HG02970 (cell line): ENCODE measurements at regions not wholly inside any gene's neighbourhood (a gene's known extent, or its start where the extent isn't known, plus 50 kb on each side); places are given as distances from the start of the nearest gene placed in this dataset.
"Not testable (repeated sequence)": the region's sequence is repeated elsewhere in the genome, so short reads cannot be mapped to it uniquely, and the experiment has no call there.

ENCODE experiments used
- ATAC-seq: cut with Tn5 transposase; IDR thresholded peaks from one replicate; pipeline ENCODE4 v1.9.1; 2021; ENCODE audit warnings: mild to moderate bottlenecking, moderate library complexity, moderate number of reproducible peaks; ENCODE audit not compliant: unreplicated experiment, low FRiP score

- no peak for ATAC-seq
These were observed 141.2 kb downstream of the LAT start for GRCh38 chr16:29126057-29126494.

DNA sequence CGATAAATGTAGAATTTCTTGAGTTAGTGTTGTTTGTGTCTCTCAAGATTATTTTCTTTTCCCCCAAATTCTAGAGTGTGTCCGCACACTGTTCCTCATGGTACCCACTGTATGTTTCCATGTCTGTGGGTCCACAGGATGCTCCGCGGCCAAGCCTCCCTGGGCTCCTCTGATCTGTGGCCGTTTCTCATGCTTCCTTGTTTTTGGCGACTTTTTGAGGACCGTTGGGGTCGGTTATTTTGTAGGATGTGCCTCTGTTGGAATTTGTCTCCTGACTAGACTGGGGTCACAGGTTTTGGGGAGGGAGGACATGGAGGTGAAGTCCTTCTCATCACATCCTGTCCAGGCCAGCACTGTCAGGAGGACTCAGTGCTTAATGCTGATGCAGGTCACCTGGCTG is 140.0 kb downstream of the LAT start:
- ATAC-seq: no peak

DNA sequence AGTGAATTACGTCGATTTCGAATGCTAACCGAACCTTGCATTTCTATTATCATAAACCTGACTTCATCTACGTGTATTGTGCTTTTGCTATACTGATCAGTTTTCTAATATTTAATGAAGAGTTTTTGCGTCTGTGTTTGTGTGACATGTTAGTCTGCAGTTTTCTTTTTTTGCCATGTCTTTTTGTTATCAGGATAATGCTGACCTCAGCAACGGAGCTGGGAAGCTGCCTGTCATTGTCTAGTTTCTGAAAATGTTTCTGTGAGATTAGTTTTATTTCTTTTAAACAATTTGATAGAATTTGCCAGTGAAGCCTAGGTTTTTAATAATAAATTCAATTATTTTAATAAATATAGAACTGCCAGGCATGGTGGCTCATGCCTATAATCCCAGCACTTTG is 139.3 kb downstream of the LAT start:
- not testable (repeated sequence) for ATAC-seq

GRCh38 chr16:29120680-29121079 is 135.8 kb downstream of the LAT start:
- not testable (repeated sequence) for ATAC-seq

GRCh38 chr16:29118301-29118957 is 133.6 kb downstream of the LAT start:
- ATAC-seq: not testable (repeated sequence)

- ATAC-seq: no peak
These were observed 132.8 kb downstream of the LAT start for GRCh38 chr16:29117631-29118030.

GRCh38 chr16:29116980-29117379 is 132.1 kb downstream of the LAT start:
- no peak for ATAC-seq

- ATAC-seq: not testable (repeated sequence)
These were observed 131.4 kb downstream of the LAT start for GRCh38 chr16:29116207-29116606.

- ATAC-seq: not testable (repeated sequence)
These were observed 130.9 kb downstream of the LAT start for GRCh38 chr16:29115802-29116141.

- not testable (repeated sequence) for ATAC-seq
These were observed 130.3 kb downstream of the LAT start for GRCh38 chr16:29114989-29115801.

GRCh38 chr16:29114574-29114973 is 129.7 kb downstream of the LAT start:
- ATAC-seq: no peak

GRCh38 chr16:29113446-29113845 is 128.6 kb downstream of the LAT start:
- ATAC-seq: not testable (repeated sequence)

- ATAC-seq: no peak
These were observed 128.0 kb downstream of the LAT start for GRCh38 chr16:29112755-29113347.

DNA sequence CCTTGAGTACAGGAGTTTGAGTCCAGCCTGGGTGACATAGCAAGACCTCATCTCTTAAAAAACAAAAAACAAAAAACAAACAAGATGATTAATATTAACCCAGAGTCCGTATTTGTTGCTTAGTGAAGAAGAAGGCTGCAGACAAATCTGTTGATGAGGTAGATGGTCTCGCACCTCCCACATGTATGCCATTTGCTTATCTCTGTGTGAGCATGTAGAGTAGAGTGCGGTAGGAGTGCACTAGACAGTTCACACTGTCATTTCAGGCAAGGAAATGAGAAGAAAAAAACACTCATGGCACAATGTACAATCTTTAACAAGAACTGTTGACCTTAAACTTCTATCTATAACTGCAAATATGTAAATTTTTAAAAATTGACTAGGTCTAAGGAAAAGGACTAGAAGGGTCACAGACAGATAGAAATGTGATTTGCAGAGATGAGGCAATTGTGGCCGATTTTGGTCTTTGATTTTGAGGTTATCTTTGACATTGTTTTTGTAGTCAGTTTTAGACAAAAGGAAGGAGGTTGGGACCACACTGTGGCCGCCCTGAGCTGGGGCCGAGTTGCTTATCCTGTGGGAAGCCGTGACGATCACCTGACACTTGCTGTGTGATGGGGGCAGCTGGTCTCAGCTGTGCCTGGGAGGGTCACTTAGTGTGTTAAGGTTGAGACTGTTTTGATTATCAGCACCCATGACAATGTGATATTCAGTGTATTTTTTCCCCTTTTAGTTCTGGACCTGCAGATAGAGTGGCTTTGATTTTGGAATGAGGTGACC is 127.2 kb downstream of the LAT start:
- not testable (repeated sequence) for ATAC-seq

DNA sequence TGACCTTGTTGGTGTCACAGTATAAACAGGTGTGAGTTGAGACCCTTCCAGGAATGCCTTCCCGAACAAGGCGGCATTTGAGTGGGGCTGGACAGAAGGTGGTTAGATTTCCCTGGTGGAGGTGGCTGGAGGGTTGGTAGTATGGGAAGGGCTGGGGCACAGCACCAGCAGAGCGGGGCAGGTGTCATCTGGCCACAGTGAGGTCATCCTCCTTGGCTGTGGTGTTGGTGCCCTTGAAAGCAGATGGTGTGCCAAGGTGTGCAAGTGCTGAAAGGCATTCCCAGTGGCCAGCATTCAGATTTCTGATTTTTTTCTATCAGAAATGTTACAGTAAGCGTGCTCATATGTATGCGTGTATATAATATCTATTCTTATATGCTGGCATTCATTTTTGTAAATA is 126.6 kb downstream of the LAT start:
- no peak for ATAC-seq

DNA sequence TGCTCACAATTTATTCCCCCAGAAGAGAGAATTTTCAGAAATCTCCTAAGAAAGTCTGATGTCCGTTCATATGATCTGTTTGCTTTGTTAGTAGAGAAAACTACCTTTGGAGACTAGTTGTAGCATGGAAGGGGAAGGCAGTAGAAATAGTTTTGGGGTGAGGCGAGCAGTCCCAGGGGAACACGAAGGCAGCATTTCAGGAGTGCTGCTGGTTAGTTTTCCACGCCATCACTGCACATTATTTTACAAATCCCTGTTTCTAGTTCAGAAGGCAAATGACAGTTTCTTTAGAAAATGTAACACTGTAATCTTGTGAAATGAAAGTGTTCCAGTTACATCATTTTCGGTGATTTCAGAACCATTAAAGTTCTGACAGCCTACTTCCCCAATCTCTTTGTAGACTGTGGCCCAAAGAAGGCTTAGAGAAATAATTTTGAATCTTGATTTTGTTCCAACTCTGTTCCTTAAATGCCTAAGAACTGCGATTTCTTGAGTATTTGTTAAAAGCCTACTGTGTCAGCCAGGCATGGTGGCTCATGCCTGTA is 123.8 kb downstream of the LAT start:
- not testable (repeated sequence) for ATAC-seq

DNA sequence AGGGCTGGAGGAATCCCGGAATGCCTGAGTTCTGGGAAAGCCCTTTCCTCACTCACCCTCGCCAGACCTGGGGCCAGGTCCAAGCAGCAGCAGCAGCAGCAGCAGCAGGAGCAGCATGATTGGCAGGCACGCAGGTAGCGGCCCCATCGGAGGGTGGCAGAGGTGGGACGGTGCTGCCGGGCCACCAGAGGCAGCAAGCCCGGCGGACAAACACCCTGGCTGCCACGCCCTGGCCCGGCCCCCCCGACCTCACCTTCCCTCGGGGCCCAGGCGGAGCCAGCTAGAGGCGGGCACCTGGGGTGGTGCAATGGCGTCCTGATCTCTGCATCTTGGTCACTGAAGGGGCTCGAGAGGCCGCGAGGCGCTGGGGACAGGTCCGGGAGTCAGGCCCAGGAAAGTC is 122.4 kb downstream of the LAT start:
- ATAC-seq: no peak

DNA sequence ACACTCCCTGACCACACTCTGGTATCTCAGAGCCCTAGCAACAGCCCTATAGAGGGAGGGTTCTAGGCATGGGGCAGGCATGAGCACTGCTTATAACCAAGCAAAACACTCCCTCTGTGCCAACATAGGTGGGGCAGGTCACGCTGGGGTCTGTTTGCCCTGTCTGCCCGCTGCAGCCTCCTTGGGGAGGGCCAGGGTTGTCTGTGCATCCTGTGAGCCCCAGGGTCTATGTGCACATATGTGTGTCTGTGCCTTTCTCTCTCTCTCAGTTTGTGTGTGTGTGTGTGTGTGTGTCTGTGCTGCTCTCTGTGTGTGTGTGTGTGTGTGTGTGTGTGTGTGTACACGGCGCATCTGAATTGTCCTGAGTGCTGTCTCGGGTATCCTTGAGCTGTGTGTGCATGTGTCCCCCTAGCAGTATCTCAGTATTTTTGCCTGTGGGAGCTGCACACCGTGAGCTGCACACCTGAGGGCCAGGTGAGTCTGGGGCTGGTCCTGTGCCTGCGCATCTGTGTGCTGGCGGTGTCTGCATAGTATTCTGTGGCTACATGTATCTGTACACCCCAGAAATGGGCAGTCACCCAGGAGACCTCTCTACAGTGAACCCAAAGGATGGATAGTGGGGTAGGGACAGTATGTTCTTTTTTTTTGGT is 121.5 kb downstream of the LAT start:
- ATAC-seq: not testable (repeated sequence)

- ATAC-seq: not testable (repeated sequence)
These were observed 119.7 kb downstream of the LAT start for GRCh38 chr16:29104600-29104999.

DNA sequence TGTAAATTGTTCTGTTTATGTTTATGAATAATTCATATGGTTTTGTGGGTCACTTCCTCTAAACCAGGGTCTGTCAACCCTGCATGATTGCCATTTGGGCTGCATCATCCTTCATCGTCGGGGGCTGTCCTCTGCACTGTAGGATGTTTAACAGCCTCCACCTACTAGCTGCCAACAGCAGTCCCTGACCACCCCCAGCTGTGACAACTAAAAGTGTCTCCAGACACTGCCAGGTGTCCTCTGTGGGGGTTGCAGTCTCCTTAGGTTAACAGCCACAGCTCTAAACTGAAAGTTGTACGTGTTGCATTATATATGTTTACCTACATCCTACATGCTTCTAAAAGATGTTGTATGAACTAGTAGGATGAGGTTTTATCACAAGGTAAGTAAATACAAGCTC is 113.1 kb downstream of the LAT start:
- not testable (repeated sequence) for ATAC-seq
